NCI-H748 (cell line): ENCODE measurements at regions not wholly inside any gene's neighbourhood (a gene's known extent, or its start where the extent isn't known, plus 50 kb on each side); places are given as distances from the start of the nearest gene placed in this dataset.
A peak's percentile ranks its signal among the peaks of the same experiment; 100 is the strongest.

Source experiments
- DNase-seq: peaks from one replicate; lab custom pipeline; 2025; ENCODE audit not compliant: unreplicated experiment; lab: John Stamatoyannopoulos, UW

GRCh38 chr3:127105587-127105986 lies 87.3 kb upstream of the PRR23E start:
- no peak for DNase-seq

- no peak for DNase-seq
These were observed 86.9 kb upstream of the PRR23E start for GRCh38 chr3:127106053-127106452.

GRCh38 chr3:127106456-127106855 lies 86.5 kb upstream of the PRR23E start:
- DNase-seq: no peak

GRCh38 chr3:127107002-127107401 lies 85.9 kb upstream of the PRR23E start:
- DNase-seq: no peak

GRCh38 chr3:127107491-127108375 lies 85.2 kb upstream of the PRR23E start:
- no peak for DNase-seq

GRCh38 chr3:127108796-127109195 lies 84.1 kb upstream of the PRR23E start:
- no peak for DNase-seq

GRCh38 chr3:127110982-127111693 lies 81.8 kb upstream of the PRR23E start:
- DNase-seq: no peak

- DNase-seq: no peak
These were observed 79.9 kb upstream of the PRR23E start for GRCh38 chr3:127112796-127113570.

- no peak for DNase-seq
These were observed 79.4 kb upstream of the PRR23E start for GRCh38 chr3:127113571-127113891.

- peak; percentile 20 for DNase-seq
These were observed 78.4 kb upstream of the PRR23E start for GRCh38 chr3:127114337-127115070.

GRCh38 chr3:127115691-127116351 lies 77.1 kb upstream of the PRR23E start:
- DNase-seq: no peak

- DNase-seq: no peak
These were observed 74.6 kb upstream of the PRR23E start for GRCh38 chr3:127118366-127118765.

GRCh38 chr3:127119693-127120464 lies 73.1 kb upstream of the PRR23E start:
- DNase-seq: no peak

- no peak for DNase-seq
These were observed 71.9 kb upstream of the PRR23E start for GRCh38 chr3:127120851-127121647.

- no peak for DNase-seq
These were observed 71.0 kb upstream of the PRR23E start for GRCh38 chr3:127121885-127122284.

GRCh38 chr3:127123533-127123932 lies 69.4 kb upstream of the PRR23E start:
- DNase-seq: peak; percentile 3

GRCh38 chr3:127124120-127124519 lies 68.8 kb upstream of the PRR23E start:
- DNase-seq: no peak

GRCh38 chr3:127131424-127132170 lies 61.3 kb upstream of the PRR23E start:
- no peak for DNase-seq
